Erythroblast (primary cell): ENCODE measurements at regions not wholly inside any gene's neighbourhood (a gene's known extent, or its start where the extent isn't known, plus 50 kb on each side); places are given as distances from the start of the nearest gene placed in this dataset.

Experiments used
- GATA1 ChIP-seq: IDR thresholded peaks from 2 replicates; pipeline ENCODE4 v1.6.1; 2011; ENCODE audit warnings: low read depth, mild to moderate bottlenecking, control low read depth, low read length, moderate library complexity
- POLR2A ChIP-seq: IDR thresholded peaks from 2 replicates; pipeline ENCODE4 v1.6.1; 2011; ENCODE audit warnings: mild to moderate bottlenecking, low read length

DNA sequence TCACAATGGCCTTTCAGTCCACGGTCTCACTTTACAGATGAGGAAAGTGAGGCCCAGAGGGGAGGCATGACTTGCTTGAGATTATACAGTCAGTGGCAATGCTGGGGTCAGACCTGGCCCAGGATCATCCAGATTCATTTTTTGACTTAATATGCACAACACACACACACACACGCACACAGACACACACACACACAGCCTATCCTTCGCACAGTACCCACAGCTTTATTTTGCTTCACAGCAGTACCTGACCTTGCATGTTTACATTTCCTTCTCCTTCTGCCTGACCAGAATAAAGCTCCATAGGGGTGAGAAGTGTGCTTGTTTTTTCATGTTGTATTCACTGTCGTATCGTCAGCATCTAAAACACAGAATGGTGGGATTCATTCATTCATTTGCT lies 79.8 kb downstream of the VEGFA start:
- no peak for TF ChIP-seq POLR2A
- TF ChIP-seq GATA1 = no peak
